ENCODE measurements at regions not wholly inside any gene's neighbourhood (a gene's known extent, or its start where the extent isn't known, plus 50 kb on each side); places are given as distances from the start of the nearest gene placed in this dataset.

- no peaks in the 10 kb centered on the region for H3K27me3 Mint-ChIP-seq
- no peaks in the 10 kb centered on the region for H3K9me3 Mint-ChIP-seq
- H3K27ac Mint-ChIP-seq: no peak overlapping the region
- H3K4me3 Mint-ChIP-seq: no peak overlapping the region
- H3K4me1 Mint-ChIP-seq: no peaks in the 10 kb centered on the region
- DNase-seq (no peak), ATAC-seq (ENCODE audit: low read depth in 2 of 2) (no peak)
- H3K36me3 Mint-ChIP-seq: no peaks in the 10 kb centered on the region
These were observed 273.9 kb downstream of the SATB1 start for GRCh38 chr3:18151199-18151598.

GRCh38 chr3:18149935-18150334 lies 275.2 kb downstream of the SATB1 start:
- H3K9me3 Mint-ChIP-seq: no peaks in the 10 kb centered on the region
- H3K36me3 Mint-ChIP-seq: no peaks in the 10 kb centered on the region
- no peak overlapping the region for H3K27ac Mint-ChIP-seq
- H3K27me3 Mint-ChIP-seq: no peaks in the 10 kb centered on the region
- no peak for ATAC-seq (ENCODE audit: low read depth in 2 of 2)
- no peak for DNase-seq
- no peak overlapping the region for H3K4me3 Mint-ChIP-seq
- no peaks in the 10 kb centered on the region for H3K4me1 Mint-ChIP-seq

DNA sequence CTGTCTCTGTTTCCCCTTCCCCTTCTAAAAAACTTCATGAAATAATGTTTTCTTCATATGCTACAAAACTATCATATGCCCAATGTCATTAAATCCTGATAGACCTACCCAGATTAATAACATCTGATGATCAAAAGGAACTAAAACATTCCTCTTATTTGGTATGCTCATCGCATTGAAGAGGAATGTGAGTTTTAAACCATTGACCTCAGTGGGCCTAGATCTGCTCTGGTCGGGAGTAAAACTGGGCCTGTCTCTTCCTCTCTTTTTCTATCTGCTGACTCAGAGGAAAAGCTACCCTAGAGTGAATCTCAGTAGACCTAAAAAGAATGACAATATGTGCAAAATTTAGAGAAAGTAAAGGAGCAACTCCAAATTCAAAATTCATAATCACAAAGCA lies 275.8 kb downstream of the SATB1 start:
- DNase-seq: no peak
- H3K4me1 Mint-ChIP-seq: no peaks in the 10 kb centered on the region
- no peak for ATAC-seq (ENCODE audit: low read depth in 2 of 2)
- H3K27me3 Mint-ChIP-seq: no peaks in the 10 kb centered on the region
- H3K27ac Mint-ChIP-seq: peak overlapping the region in 1 of 6 donors; percentile 0
- no peak overlapping the region for H3K4me3 Mint-ChIP-seq
- H3K36me3 Mint-ChIP-seq: no peaks in the 10 kb centered on the region
- no peaks in the 10 kb centered on the region for H3K9me3 Mint-ChIP-seq

DNA sequence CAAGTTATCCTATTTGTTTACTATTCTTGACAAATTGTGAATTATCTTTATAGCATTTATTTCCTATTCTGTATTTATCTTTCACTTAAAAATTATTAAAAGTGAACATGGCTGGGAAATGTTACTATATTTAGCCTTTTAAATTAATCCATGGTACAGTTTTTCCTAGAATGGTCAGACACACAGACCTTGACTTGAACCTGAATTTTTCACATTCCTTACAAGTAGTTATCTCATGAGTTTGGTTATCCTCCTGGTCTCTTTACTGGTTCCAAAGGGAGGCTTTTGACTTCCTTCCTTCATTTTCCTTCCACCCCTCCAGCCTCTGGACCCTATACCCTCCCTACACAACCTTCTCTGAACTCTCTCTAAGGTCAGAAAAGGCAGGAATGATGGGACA lies 280.6 kb downstream of the SATB1 start:
- Mint-ChIP-seq H3K27ac (no peak overlapping the region), H3K9me3 (no peaks in the 10 kb centered on the region), H3K4me3 (no peak overlapping the region), H3K36me3 (no peaks in the 10 kb centered on the region), H3K4me1 (no peaks in the 10 kb centered on the region), H3K27me3 (no peaks in the 10 kb centered on the region)
- ATAC-seq (ENCODE audit: low read depth in 2 of 2): no peak
- DNase-seq: no peak

- ATAC-seq (ENCODE audit: low read depth in 2 of 2): no peak
- no peaks in the 10 kb centered on the region for H3K36me3 Mint-ChIP-seq
- H3K27me3 Mint-ChIP-seq: no peaks in the 10 kb centered on the region
These were observed 281.8 kb downstream of the SATB1 start for GRCh38 chr3:18143258-18143780.

GRCh38 chr3:18137958-18138357 lies 287.2 kb downstream of the SATB1 start:
- ATAC-seq (ENCODE audit: low read depth in 2 of 2): no peak

More at GRCh38 chr3:18143258-18143780, 281.8 kb downstream of the SATB1 start:
- Mint-ChIP-seq H3K4me3 (no peak overlapping the region), H3K4me1 (no peaks in the 10 kb centered on the region), H3K9me3 (no peaks in the 10 kb centered on the region), H3K27ac (no peak overlapping the region)
- DNase-seq: no peak

GRCh38 chr3:18135060-18135814 lies 289.9 kb downstream of the SATB1 start:
- no peaks in the 10 kb centered on the region for H3K27me3 Mint-ChIP-seq
- no peak for ATAC-seq (ENCODE audit: low read depth in 2 of 2)
- peaks cover 0 to 2% (median 0%) of the 10 kb centered on the region in 7 donors for H3K9me3 Mint-ChIP-seq
- DNase-seq: no peak
- no peaks in the 10 kb centered on the region for H3K36me3 Mint-ChIP-seq
- H3K27ac Mint-ChIP-seq: no peak overlapping the region
- no peak overlapping the region for H3K4me3 Mint-ChIP-seq
- H3K4me1 Mint-ChIP-seq: no peaks in the 10 kb centered on the region

More at GRCh38 chr3:18137958-18138357, 287.2 kb downstream of the SATB1 start:
- DNase-seq: no peak
- no peak overlapping the region for H3K4me3 Mint-ChIP-seq
- no peaks in the 10 kb centered on the region for H3K36me3 Mint-ChIP-seq
- H3K27ac Mint-ChIP-seq: peak overlapping the region in 1 of 6 donors; percentile 21
- H3K27me3 Mint-ChIP-seq: no peaks in the 10 kb centered on the region
- peaks cover 0 to 2% (median 0%) of the 10 kb centered on the region in 7 donors for H3K9me3 Mint-ChIP-seq
- no peaks in the 10 kb centered on the region for H3K4me1 Mint-ChIP-seq

DNA sequence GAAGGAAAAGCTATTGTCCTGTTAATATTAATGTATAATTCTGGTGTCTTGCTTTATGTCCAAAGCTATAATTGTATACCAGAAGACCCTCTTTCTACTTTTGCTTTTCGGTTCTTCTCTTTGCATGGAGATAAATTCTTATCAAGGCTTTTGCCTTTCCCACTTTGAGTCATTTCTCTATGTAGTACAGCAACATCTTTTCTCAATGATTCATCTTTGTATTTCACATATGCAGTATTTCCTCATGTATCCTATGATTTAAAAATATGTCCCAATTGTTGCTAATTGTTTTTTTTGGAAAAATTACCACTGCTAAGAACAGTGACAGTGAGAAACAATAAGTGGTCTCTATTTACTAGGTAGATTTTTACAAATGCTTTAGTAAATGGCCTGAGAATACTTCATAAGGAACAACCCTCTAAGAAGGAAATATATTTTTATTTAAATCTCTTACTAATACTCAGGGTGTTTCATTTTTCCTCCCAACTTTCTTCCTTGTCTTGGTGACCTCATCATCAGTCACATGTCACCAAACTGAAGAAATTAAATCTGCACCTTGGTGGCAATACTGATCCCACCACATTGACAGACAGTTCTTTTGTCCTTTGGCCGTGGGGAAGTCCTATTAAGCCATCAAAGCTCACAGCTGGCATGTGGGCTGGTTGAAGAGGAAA lies 290.6 kb downstream of the SATB1 start:
- no peaks in the 10 kb centered on the region for H3K27me3 Mint-ChIP-seq
- DNase-seq: no peak
- peaks cover 0 to 2% (median 0%) of the 10 kb centered on the region in 7 donors for H3K9me3 Mint-ChIP-seq
- H3K4me1 Mint-ChIP-seq: no peaks in the 10 kb centered on the region
- no peak overlapping the region for H3K4me3 Mint-ChIP-seq
- ATAC-seq (ENCODE audit: low read depth in 2 of 2): no peak
- H3K36me3 Mint-ChIP-seq: no peaks in the 10 kb centered on the region
- H3K27ac Mint-ChIP-seq: no peak overlapping the region

GRCh38 chr3:18132991-18133390 lies 292.1 kb downstream of the SATB1 start:
- no peaks in the 10 kb centered on the region for H3K27me3 Mint-ChIP-seq
- no peaks in the 10 kb centered on the region for H3K36me3 Mint-ChIP-seq
- no peak overlapping the region for H3K27ac Mint-ChIP-seq
- peaks cover 8 to 12% (median 8%) of the 10 kb centered on the region in 3 donors for H3K4me1 Mint-ChIP-seq
- H3K9me3 Mint-ChIP-seq: peaks cover 0 to 2% (median 0%) of the 10 kb centered on the region in 7 donors
- DNase-seq (no peak), ATAC-seq (ENCODE audit: low read depth in 2 of 2) (no peak)
- H3K4me3 Mint-ChIP-seq: no peak overlapping the region

DNA sequence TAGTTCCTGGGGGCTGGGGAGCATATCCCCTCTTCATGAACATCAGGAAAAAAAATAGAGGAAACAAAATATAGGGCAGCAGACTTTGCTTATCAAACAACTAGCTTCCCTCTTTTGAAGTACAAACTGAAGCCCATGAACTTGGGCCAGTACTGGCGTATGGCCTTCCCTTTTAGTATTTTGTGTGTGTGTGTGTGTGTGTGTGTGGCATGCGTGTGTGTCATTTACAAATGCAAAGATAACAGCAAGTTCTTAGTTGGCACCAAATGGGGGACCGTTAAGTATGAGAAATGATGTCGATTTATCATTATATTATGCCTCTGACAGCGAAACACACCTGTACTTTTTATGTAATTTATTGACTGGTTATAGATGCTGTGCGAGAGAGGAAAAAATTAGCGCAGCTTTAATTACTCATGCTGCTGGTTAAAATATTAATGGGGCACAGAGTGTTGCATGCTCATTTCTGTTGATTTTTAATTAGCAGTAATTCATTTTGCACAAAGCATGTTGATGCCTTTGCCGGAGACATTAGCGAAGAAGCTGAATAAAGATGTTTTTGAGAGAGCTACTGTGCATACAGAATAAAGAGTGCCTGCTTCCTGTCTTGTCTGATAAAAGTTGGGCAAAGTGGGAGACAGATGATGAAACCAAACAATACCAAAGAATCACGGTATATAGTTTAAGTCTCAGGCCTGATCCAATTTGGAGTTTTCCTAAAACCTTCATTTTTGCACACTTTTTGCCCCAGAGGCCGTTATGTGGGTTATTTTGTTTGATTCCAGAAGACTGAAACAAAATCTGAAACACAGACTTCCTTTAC lies 297.1 kb downstream of the SATB1 start:
- no peak for DNase-seq
- Mint-ChIP-seq H3K36me3 (no peaks in the 10 kb centered on the region), H3K27ac (peak overlapping the region; percentile 83 to 99 (median 94)), H3K27me3 (peaks cover 0 to 4% (median 0%) of the 10 kb centered on the region in 3 donors), H3K4me1 (peaks cover 28 to 30% (median 30%) of the 10 kb centered on the region in 3 donors), H3K9me3 (peaks cover 0 to 4% (median 0%) of the 10 kb centered on the region in 7 donors), H3K4me3 (peak overlapping the region in 7 of 8 donors; percentile 50 to 87 (median 76))
- ATAC-seq (ENCODE audit: low read depth in 2 of 2): peak; percentile 55 to 62

DNA sequence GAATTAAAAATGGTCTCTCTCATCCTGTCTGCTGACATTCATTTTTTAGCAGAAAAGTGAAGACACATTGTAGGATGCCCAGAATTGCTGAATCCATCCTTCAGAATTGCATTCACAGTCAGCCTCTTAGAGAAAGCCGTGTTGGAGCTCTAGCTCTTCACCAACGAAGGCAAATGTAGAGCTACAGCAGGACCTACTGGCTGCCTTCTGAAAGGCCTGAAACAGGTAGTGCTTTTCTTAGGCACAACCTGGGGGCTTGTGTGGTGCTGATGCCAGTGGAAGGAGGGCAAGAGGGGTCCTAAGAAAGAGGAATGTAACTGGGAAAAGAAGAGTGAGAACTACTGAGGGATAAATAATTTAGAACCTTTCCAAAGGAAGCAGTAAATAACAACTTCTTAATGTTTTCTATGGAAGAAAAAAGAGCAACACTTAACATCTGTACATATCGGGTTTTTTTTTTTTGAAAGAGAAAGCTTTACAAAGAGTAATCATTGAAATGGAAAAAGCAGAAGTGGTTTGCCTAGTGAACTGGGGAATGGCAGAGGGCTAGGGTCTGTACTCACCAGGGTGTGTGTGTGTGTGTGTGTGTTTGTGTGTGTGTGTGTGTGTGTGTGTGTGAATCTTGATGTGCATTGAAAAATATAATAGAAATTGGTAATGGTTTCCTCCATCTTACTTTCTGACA lies 297.8 kb downstream of the SATB1 start:
- H3K27ac Mint-ChIP-seq: peak overlapping the region; percentile 83 to 99 (median 94)
- H3K36me3 Mint-ChIP-seq: no peaks in the 10 kb centered on the region
- peaks cover 0 to 4% (median 0%) of the 10 kb centered on the region in 3 donors for H3K27me3 Mint-ChIP-seq
- DNase-seq: peak; percentile 84
- H3K4me3 Mint-ChIP-seq: peak overlapping the region; percentile 50 to 88 (median 76)
- ATAC-seq (ENCODE audit: low read depth in 2 of 2): peak; percentile 92 to 95
- peaks cover 0 to 4% (median 0%) of the 10 kb centered on the region in 7 donors for H3K9me3 Mint-ChIP-seq
- H3K4me1 Mint-ChIP-seq: peaks cover 28 to 30% (median 30%) of the 10 kb centered on the region in 3 donors

- ATAC-seq (ENCODE audit: low read depth in 2 of 2) (no peak), DNase-seq (no peak)
- H3K9me3 Mint-ChIP-seq: peaks cover 0 to 4% (median 0%) of the 10 kb centered on the region in 7 donors
- peak overlapping the region in 5 of 6 donors; percentile 78 to 99 (median 95) for H3K27ac Mint-ChIP-seq
- no peaks in the 10 kb centered on the region for H3K36me3 Mint-ChIP-seq
- peaks cover 0 to 4% (median 0%) of the 10 kb centered on the region in 3 donors for H3K27me3 Mint-ChIP-seq
- H3K4me1 Mint-ChIP-seq: peaks cover 28 to 30% (median 30%) of the 10 kb centered on the region in 3 donors
- H3K4me3 Mint-ChIP-seq: peak overlapping the region in 5 of 8 donors; percentile 51 to 87 (median 76)
These were observed 298.4 kb downstream of the SATB1 start for GRCh38 chr3:18126772-18127171.

All from naive B cell (primary cell).